Fibroblast of villous mesenchyme (primary cell): ENCODE measurements at regions not wholly inside any gene's neighbourhood (a gene's known extent, or its start where the extent isn't known, plus 50 kb on each side); places are given as distances from the start of the nearest gene placed in this dataset.

ENCODE experiments used
- DNase-seq: peaks from one replicate; pipeline ENCODE4 v3.0.0-alpha.2; 2010; ENCODE audit warnings: low read depth
- H3K4me3 ChIP-seq: 2 replicates; pipeline ENCODE4 v1.5.1; 2011; ENCODE audit warnings: low read depth, mild to moderate bottlenecking, low read length
- TF ChIP-seq, protein P1 (sequence below): IDR thresholded peaks from 2 replicates; pipeline ENCODE4 v1.5.1; 2012; ENCODE audit warnings: low read depth, mild to moderate bottlenecking, low read length; ENCODE audit not compliant: insufficient read depth

DNA sequence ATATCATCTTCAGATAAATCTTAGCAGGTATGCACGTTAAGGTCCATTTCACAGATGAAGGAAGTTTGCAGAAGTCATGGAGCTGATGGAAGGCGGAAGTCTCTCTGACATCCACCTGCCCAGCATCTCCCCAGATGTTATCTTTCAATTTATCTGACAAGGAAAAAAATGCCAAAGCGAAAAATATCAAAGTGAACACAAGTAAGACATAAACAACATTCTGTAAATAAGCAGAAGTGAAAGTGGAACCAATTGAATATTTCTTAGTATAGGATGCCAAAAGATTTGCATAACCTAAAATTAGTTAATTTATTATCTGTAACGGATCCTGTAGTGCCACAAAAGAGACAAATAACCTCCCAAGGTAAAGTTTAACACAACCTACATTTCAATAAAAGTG lies 73.6 kb upstream of the NEBL start:
- H3K4me3 ChIP-seq: no peak overlapping the region
- TF ChIP-seq, protein P1, sequence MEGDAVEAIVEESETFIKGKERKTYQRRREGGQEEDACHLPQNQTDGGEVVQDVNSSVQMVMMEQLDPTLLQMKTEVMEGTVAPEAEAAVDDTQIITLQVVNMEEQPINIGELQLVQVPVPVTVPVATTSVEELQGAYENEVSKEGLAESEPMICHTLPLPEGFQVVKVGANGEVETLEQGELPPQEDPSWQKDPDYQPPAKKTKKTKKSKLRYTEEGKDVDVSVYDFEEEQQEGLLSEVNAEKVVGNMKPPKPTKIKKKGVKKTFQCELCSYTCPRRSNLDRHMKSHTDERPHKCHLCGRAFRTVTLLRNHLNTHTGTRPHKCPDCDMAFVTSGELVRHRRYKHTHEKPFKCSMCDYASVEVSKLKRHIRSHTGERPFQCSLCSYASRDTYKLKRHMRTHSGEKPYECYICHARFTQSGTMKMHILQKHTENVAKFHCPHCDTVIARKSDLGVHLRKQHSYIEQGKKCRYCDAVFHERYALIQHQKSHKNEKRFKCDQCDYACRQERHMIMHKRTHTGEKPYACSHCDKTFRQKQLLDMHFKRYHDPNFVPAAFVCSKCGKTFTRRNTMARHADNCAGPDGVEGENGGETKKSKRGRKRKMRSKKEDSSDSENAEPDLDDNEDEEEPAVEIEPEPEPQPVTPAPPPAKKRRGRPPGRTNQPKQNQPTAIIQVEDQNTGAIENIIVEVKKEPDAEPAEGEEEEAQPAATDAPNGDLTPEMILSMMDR: no peak
- DNase-seq: no peak

DNA sequence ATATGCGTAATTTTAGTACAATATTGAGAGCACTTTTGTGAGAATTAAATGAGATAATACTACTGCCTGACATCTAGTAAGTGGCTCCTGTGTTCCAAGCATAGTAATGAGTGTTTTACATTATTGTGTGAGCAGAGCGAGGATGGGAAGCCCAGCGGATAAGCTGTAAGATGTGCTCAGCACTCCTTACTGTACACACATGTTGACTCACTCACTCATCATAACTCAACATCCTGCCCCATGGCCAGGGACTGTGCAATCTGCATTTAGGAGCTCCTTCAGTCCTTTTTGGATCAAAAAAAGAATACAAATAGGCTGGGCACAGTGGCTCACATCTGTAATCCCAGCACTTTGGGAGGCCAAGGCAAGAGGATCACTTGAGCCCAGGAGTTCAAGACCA lies 72.9 kb upstream of the NEBL start:
- DNase-seq: peak; percentile 45
- no peak overlapping the region for H3K4me3 ChIP-seq

DNA sequence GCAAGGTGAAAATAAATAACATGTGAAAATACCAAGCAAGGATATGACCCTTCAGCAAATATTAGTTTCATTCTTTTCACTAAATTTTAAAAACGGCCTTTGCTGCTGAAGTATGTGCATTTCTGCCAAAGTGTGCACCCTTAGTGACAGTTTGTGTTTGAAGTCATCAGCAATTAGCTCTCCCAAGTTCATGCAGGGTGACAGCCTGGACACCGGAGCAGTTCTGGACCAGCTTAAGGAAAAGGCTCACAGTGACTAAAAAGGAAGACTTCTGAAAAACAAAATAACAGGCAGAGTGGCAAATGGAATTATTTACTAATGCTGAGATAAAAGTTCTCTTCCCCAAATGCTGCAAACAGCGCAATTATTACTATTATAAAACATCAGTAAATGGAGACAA lies 69.3 kb upstream of the NEBL start:
- H3K4me3 ChIP-seq: no peak overlapping the region
- TF ChIP-seq, protein P1: no peak
- DNase-seq: no peak

More for the DNA sequence above, 72.9 kb upstream of the NEBL start:
- TF ChIP-seq, protein P1: no peak

DNA sequence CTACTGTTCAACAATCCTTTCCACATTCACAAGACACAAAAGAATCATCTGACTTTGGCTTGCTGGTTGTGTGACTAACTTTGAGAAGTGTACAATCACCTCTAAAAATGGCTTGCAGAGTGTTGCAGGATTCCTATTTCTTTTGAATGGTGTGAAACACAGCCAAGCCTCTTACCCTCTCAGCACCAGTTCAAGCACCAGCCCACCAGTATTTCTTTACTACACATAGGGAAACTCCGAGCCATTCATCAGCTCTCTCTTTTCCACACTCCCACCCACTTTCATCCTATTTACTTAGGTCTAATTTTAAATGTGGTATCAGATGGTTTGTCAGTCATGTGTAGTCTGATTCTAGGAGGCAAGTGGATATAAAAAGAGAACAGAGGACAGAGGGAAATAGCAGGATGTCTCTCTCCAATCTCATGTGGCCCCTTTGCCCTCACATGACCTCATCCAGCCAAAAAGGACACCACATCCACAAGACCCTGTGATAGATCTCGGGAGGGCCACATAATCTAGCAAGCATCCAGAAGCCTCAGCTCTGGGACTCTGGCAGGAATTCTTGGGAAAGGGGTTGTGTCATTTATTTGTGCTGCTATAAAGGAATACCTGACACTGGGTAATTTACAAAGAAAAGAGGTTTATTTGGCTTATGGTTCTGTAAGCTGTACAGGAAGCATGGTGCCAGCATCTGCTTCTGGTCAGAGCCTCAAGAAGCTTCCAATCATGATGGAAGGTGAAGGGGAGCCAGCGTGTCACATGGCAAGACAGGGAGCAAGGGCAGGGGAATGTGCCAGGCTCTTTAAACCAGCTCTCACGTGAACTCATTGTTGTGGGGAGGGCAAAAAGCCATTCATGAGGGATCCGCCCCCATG lies 66.8 kb upstream of the NEBL start:
- DNase-seq: no peak
- TF ChIP-seq, protein P1: no peak
- no peak overlapping the region for H3K4me3 ChIP-seq

DNA sequence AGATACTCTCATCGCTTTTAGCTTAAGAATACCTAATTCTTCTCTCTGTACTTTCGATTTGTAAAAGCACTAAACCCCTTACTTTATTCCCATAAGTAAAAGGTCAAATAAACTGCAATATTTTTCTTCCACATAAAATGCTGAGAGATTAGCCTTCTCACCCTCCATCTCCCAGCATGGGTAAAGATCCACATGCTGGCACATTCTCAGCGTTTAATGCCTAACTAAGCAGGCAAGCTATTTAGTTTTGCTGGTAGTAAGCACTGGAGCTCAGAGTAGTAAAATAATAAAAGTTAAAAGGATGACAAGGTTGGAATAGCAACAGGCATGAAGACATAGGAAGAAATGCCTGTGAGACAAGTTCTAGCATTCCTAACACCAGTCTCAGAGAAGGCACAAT lies 65.9 kb upstream of the NEBL start:
- TF ChIP-seq, protein P1: no peak
- no peak for DNase-seq
- no peak overlapping the region for H3K4me3 ChIP-seq

DNA sequence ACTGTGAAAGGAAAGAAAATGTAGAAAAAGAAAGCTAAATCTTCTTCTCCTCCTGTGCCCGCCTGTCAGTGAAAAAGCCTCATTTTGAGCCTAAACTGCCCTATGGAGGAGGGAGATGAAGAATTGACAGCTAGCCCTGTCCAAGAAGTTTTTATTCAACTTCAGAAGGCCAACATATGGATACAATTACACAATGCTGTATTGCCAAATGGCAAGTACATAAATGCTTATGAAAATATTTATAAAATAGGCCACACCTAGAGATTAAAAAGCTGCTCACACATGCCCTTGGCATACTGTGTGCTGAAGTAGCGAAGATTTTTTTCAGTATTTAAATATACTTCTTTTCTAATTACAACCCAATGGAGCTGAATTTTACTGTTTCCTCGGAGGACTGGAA lies 65.1 kb upstream of the NEBL start:
- DNase-seq: peak; percentile 37

More for the DNA sequence above, 65.1 kb upstream of the NEBL start:
- TF ChIP-seq, protein P1: no peak
- H3K4me3 ChIP-seq: no peak overlapping the region
